ENCODE measurements at regions not wholly inside any gene's neighbourhood (a gene's known extent, or its start where the extent isn't known, plus 50 kb on each side); places are given as distances from the start of the nearest gene placed in this dataset.

DNA sequence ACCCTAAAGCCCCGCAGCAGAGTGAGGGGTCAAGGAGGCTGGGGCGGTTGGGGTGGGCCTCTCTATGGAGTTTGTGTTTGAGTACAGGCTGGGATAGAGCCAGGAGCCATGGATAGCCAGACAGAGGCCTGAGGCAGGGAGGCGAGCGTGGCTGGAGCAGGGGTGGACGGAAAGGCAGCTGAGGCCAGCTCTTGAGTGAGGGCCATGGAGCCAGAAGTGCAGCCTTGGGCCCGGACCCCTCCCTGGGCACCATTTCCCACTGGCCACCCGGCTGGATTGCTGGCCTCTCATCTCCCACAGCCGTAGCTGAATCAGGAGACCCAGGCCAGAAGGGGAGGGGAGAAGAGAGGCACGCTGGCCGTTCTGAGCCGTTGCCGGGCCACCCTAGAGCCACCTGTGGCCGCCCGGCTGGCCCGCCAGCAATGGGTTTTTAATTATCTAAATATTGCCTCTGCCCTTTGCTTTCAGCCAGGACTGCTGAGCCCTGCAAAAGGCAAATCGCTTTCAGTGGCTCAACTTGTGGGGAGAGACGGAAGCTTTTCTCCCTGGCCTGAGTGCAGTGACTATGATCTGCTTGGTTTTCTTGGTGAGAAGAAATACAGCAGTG lies 75.2 kb upstream of the GSE1 start:
- H3K36me3 Mint-ChIP-seq (ENCODE audit: low read depth) = no peaks in the 10 kb centered on the region
- ATAC-seq (replicated peaks) = no peak
- H3K4me3 Mint-ChIP-seq = no peak overlapping the region
- no peaks in the 10 kb centered on the region for H3K27me3 Mint-ChIP-seq
- no peaks in the 10 kb centered on the region for H3K4me1 Mint-ChIP-seq
- H3K27ac Mint-ChIP-seq = no peak overlapping the region
- H3K9me3 Mint-ChIP-seq = no peaks in the 10 kb centered on the region

DNA sequence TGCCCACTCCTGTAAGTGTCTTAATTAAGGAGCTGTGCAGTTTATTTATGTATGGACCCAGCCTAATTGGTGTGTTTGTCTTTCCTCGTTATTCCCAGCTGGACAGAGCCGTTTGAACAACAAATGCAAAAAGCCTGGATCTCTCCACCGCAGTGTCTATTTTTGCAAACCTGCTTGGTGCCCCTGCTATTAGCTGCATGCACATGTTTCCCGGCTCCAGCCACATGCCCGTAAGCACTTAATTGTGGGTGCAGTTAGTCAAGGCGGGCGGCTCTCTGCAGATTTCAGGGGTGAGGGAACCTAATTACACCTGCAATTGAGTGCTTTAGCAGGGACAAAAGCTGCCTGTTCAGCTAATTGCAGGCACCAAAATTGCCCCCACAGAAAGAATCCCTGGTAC lies 74.0 kb upstream of the GSE1 start:
- Mint-ChIP-seq H3K27ac (no peak overlapping the region), H3K4me3 (no peak overlapping the region), H3K36me3 (ENCODE audit: low read depth) (no peaks in the 10 kb centered on the region), H3K4me1 (no peaks in the 10 kb centered on the region), H3K27me3 (no peaks in the 10 kb centered on the region), H3K9me3 (no peaks in the 10 kb centered on the region)
- no peak for ATAC-seq (replicated peaks)

DNA sequence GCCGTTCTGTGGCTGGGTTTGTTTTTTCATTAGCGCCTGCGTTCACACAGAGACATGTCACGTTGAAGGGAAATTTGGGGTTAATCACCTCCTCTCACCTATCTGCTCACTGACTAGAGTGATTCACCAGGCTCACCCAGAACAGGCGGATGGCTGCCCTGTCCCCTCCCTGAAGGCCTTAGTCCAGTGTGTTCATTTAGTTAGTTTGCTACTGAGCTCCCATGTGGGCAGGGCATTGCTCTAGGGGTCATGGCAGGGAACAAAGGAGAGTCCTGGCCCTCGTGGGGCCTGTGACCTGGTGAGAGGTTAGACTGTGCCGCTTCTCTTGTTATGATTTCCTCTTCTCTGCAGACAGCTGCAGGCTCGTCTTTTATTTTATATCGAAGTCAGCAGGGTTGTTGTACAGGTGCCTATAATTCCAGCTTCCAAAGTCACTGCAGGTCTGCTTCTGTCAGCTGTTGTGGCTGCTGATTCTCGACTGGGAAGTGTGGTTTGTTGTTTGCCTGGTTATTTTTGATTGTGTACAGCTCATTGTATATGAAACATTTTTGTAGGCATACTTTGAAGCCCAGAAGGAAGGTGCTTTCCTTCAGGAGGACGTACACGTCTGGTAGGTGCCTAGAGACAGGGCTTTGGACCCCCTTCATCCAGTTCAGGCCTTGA lies 73.4 kb upstream of the GSE1 start:
- Mint-ChIP-seq H3K27ac (no peak overlapping the region), H3K36me3 (ENCODE audit: low read depth) (no peaks in the 10 kb centered on the region), H3K4me1 (no peaks in the 10 kb centered on the region), H3K4me3 (no peak overlapping the region), H3K9me3 (no peaks in the 10 kb centered on the region), H3K27me3 (no peaks in the 10 kb centered on the region)
- ATAC-seq (replicated peaks) = no peak

DNA sequence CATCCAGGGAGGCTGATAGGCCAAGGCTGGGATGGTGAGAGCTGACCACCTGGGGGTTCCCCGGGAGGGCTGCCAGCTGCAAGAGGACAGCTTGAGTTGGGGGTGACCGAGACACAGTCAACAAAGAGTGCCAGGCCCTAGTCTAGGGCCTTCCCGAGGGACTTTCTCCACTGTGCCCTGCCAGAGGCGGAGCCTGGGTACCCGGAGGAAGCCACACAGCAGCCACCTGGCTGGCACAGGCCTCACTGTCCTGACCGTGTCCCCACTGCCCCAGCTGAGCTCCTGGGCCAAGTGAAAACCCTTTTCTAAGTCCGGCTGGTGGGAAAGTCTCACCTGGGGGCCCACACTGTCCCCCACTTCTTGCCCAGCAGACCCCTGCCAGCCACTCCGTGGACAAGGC lies 71.9 kb upstream of the GSE1 start:
- no peak for ATAC-seq (replicated peaks)
- no peaks in the 10 kb centered on the region for H3K36me3 Mint-ChIP-seq (ENCODE audit: low read depth)
- H3K4me3 Mint-ChIP-seq = no peak overlapping the region
- H3K4me1 Mint-ChIP-seq = no peaks in the 10 kb centered on the region
- no peak overlapping the region for H3K27ac Mint-ChIP-seq
- no peaks in the 10 kb centered on the region for H3K27me3 Mint-ChIP-seq
- no peaks in the 10 kb centered on the region for H3K9me3 Mint-ChIP-seq

DNA sequence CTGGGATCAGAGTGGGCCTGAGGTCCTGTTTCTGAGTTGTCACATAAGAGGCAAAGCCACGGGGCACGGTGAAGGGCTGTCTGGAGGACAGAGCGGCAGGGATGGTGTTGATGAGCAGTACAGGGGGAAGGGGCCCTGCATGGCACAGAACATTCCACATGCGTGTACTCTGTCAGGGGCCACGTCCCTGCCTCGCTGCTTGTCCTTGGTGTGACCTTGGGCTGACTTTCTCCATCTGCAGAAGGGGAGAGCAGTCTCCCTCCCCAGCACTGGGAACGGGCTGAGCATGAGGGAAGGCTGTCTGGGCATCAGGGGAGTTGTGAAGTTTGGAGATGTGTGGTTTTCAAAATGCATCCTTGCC lies 71.5 kb upstream of the GSE1 start:
- ATAC-seq (replicated peaks) = no peak
- H3K27me3 Mint-ChIP-seq = no peaks in the 10 kb centered on the region
- no peak overlapping the region for H3K27ac Mint-ChIP-seq
- H3K4me3 Mint-ChIP-seq = no peak overlapping the region
- no peaks in the 10 kb centered on the region for H3K36me3 Mint-ChIP-seq (ENCODE audit: low read depth)
- H3K4me1 Mint-ChIP-seq = no peaks in the 10 kb centered on the region
- no peaks in the 10 kb centered on the region for H3K9me3 Mint-ChIP-seq

DNA sequence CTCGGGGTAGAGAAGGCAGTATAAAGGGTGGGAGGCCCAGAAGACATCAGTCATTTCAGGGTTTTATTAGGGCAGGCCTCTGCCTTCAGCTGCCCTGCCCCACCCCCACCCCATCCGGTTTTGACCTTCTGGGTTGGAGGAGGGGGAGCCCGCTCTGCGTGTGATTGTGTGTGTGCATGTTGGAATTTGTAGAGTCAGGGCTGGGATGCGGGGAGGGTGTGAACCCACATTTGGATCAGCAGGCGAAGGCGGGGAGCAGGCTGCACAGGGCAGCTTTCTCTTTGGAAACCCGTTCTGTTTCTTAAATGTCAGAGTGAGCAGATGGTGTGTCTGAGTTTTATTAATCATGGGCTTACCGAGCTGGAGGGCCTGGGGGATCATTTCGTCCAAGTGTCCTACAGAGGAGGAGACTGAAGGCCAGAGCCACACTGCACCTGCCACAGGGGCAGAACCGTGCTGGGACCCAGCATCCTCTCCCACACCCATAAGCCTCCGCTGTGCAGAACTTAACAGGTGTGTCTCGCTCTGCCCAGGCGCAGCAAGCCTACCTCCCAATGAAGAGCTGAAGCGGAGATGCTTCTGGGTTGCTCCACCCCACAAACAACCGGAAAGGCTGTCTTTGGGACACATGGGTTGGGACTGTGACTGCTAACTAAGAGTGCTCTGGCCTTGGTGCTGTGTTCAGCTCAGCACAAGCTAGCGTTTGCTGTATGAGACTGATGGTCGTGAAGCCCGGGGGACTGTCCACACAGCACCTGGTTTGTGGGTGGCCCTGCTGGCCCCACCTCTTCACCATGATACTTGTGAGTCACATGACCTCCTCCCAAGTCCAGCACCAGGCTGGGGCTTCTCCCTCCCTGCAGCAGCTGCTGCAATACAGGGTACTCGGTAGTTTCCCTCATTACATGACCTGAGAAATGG lies 70.9 kb upstream of the GSE1 start:
- no peaks in the 10 kb centered on the region for H3K4me1 Mint-ChIP-seq
- ATAC-seq (replicated peaks) = no peak

DNA sequence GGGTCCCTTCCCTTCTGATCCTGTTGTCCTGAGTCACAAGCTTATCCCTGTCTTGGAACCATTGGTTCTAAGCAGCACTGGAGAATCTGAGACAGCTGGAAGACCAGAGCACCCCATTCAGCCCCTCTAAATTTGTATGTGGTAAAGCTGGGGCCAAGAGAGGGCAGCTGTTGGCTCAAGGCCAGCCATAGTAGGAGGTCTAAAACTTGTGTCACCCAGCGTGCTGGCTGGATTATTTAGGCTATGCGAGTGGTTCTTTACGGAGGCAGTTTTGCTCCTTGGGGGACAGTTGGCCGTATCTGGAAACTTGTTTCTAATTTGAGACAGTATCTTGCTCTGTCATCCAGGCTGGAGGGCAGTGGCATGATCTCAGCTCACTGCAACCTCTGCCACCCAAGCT lies 69.6 kb upstream of the GSE1 start:
- ATAC-seq (replicated peaks) = no peak
- no peaks in the 10 kb centered on the region for H3K36me3 Mint-ChIP-seq (ENCODE audit: low read depth)
- H3K4me1 Mint-ChIP-seq = no peaks in the 10 kb centered on the region
- H3K4me3 Mint-ChIP-seq = no peak overlapping the region
- H3K27ac Mint-ChIP-seq = no peak overlapping the region
- H3K27me3 Mint-ChIP-seq = no peaks in the 10 kb centered on the region
- no peaks in the 10 kb centered on the region for H3K9me3 Mint-ChIP-seq

More for the DNA sequence above, 70.9 kb upstream of the GSE1 start:
- Mint-ChIP-seq H3K36me3 (ENCODE audit: low read depth) (no peaks in the 10 kb centered on the region), H3K9me3 (no peaks in the 10 kb centered on the region), H3K27ac (no peak overlapping the region), H3K4me3 (no peak overlapping the region), H3K27me3 (no peaks in the 10 kb centered on the region)

DNA sequence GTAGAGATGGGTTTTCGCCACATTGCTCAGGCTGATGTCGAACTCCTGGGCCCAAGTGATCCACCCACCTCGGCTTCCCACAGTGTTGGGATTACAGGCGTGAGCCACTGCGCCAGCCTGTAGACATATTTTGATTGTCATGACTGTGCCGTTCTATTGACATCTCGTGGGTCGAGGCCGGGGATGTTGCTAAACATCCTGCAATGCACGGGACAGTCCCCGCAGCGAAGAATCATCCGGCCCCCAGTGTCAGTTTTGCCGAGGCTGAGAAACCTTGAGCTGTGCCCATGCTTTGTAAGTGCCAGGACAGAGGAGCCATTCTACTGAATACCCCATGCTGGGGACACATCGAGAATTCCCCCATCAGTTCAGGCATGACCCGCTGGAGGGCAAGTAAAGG lies 69.1 kb upstream of the GSE1 start:
- H3K4me1 Mint-ChIP-seq = no peaks in the 10 kb centered on the region
- ATAC-seq (replicated peaks) = no peak

DNA sequence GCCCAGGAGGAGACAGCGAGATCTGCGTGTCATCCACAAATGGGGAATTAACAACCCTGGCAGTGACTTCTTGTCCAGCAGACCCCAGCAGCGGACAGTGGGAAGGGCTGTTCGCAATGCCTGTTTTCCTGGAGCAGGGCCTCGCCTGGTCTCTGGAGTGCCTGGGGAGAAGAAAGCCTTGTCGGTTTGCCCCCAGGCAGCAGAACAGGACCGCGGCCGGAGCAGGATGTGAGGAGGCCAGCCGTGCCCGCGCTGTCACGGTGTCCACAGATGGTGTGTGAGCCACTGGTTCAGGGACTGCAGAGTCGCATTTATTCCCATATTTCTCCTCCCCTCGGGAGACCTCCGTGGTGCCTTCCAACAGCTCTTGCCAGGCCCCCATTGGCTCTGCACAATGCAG lies 68.5 kb upstream of the GSE1 start:
- H3K27me3 Mint-ChIP-seq = no peaks in the 10 kb centered on the region
- no peak for ATAC-seq (replicated peaks)
- H3K36me3 Mint-ChIP-seq (ENCODE audit: low read depth) = no peaks in the 10 kb centered on the region
- no peak overlapping the region for H3K27ac Mint-ChIP-seq
- no peaks in the 10 kb centered on the region for H3K4me1 Mint-ChIP-seq
- H3K9me3 Mint-ChIP-seq = no peaks in the 10 kb centered on the region
- no peak overlapping the region for H3K4me3 Mint-ChIP-seq

More for the DNA sequence above, 69.1 kb upstream of the GSE1 start:
- Mint-ChIP-seq H3K4me3 (no peak overlapping the region), H3K36me3 (ENCODE audit: low read depth) (no peaks in the 10 kb centered on the region), H3K27ac (no peak overlapping the region), H3K27me3 (no peaks in the 10 kb centered on the region), H3K9me3 (no peaks in the 10 kb centered on the region)

DNA sequence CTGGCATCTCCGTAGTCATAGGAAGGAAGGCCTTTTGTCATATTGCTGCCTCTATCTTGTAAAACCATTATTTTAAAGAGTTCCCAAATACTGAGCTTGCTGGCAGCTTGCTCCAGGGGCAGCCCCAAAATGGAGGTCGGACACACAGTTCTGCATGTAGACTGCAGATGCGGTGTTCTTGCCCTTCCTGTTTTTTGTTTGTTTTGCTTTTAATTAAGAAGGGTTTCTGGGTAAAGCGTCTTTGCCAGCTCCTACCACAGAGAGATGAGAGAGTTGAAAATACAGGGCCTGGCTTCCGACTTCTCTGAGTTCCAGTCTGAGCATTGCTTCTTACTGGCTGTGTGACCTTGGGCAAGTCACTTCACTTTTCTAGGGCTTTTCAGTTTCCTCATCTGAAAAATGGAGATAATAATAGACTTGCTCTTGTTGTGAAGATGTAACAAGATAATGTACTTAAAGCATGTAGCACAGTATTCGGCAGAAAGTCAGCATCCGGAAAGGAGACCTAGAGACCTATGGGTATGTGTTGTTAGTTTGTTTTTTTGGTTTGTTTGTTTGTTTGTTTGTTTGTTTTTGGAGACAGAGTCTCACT lies 67.8 kb upstream of the GSE1 start:
- no peaks in the 10 kb centered on the region for H3K27me3 Mint-ChIP-seq
- H3K4me1 Mint-ChIP-seq = no peaks in the 10 kb centered on the region
- no peaks in the 10 kb centered on the region for H3K36me3 Mint-ChIP-seq (ENCODE audit: low read depth)
- no peak for ATAC-seq (replicated peaks)
- H3K27ac Mint-ChIP-seq = no peak overlapping the region
- no peak overlapping the region for H3K4me3 Mint-ChIP-seq
- H3K9me3 Mint-ChIP-seq = no peaks in the 10 kb centered on the region

DNA sequence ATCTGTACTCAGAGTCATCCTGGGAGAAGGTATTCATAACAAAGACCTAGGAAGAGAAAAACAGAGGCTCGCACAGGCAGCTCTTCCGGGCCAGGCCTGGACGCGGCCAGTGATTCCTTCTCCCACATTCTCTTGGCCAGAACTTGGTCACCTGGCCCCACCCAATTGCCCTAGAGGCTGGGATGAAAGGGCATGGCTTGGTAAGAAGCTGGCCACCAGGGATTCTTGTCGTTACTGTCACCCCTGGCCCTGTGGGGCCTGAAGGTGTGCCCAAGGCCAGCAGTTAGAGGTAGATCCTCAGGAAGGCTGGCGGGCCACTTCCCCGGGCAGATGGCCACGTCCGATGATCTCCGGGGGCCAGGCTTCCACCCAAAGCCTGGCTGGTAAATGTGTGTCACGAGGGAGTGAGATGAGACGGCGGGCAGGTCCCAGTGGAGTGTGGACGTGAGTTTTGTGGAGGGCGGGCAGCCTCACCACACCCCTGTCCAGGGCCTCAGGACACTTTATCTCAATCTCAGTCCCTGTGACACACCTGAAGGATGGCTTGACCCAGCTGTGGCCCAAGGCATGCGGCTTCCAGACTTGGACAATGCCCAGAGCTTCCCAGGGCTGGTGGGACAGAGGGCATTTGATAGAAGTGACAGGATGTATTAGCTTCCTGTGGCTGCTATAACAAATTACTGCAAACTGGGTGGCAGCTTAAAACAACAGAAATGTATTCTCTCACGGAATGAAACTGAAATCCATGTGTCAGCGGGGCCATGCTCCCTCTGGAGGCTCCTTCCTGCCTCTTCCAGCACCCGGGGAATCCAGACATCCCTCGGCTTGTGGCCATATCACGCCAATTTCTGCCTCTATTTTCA lies 66.3 kb upstream of the GSE1 start:
- H3K4me3 Mint-ChIP-seq = no peak overlapping the region
- no peaks in the 10 kb centered on the region for H3K9me3 Mint-ChIP-seq
- no peaks in the 10 kb centered on the region for H3K27me3 Mint-ChIP-seq
- H3K27ac Mint-ChIP-seq = no peak overlapping the region
- no peaks in the 10 kb centered on the region for H3K4me1 Mint-ChIP-seq
- H3K36me3 Mint-ChIP-seq (ENCODE audit: low read depth) = no peaks in the 10 kb centered on the region
- ATAC-seq (replicated peaks) = no peak

DNA sequence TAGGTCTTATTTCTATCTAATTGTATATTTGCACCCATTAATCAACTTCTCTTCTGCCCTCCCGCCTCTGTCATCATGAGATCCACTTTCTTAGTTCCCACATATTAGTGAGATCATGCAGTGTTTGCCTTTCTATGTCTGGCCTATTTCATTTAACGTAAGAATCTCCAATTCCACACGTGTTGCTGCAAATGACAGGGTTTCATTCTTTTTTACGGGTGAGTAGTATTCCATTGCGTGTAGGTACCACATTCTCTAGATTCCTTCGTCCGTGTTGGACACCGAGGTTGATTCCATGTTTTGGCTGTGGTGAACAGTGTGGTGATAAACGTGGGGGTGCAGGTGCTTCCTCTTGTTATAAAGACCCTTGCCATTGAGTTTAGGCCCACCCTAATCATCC lies 64.7 kb upstream of the GSE1 start:
- Mint-ChIP-seq H3K4me1 (peaks cover 5% of the 10 kb centered on the region), H3K27ac (no peak overlapping the region)

DNA sequence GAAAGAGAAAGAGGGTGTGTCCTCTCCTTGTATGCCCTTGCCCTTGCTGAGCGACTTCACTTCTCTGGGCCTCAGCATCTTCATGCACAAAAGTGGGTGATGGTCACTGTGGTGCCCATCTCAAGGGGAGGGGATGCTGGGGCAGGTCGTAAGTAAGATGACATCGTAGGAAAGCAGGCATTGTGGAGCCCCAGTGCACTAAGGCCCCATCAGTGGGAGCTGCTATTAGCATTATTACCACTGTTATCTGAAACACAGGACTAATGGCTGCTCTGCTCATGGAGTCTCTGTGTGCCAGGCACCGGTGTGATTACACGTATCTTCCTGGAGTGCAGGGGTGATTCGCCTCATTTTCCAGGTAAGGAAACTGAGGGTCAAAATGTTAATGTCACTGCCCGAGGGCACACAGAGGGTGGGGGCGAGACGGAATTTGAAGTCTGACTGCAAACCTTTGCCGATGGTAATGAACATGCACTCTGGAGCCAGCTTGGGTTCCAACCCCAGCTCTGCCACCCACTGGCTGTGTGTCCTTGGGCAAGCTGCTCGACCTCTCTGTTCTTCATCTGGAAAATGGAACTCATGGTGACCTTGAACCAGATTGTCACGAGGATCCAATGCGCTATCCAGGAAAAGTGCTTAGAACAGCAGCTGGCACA lies 63.2 kb upstream of the GSE1 start:
- Mint-ChIP-seq H3K4me1 (peaks cover 11% of the 10 kb centered on the region), H3K9me3 (no peaks in the 10 kb centered on the region), H3K4me3 (no peak overlapping the region), H3K27me3 (no peaks in the 10 kb centered on the region), H3K36me3 (ENCODE audit: low read depth) (no peaks in the 10 kb centered on the region), H3K27ac (no peak overlapping the region)
- ATAC-seq (replicated peaks) = no peak

More for the DNA sequence above, 64.7 kb upstream of the GSE1 start:
- H3K4me3 Mint-ChIP-seq = no peak overlapping the region
- H3K36me3 Mint-ChIP-seq (ENCODE audit: low read depth) = no peaks in the 10 kb centered on the region
- no peaks in the 10 kb centered on the region for H3K9me3 Mint-ChIP-seq
- ATAC-seq (replicated peaks) = no peak
- no peaks in the 10 kb centered on the region for H3K27me3 Mint-ChIP-seq
